Sigmoid colon (tissue), 6 donors: ENCODE measurements at regions not wholly inside any gene's neighbourhood (a gene's known extent, or its start where the extent isn't known, plus 50 kb on each side); places are given as distances from the start of the nearest gene placed in this dataset.

ENCODE experiments used
- DNase-seq: peaks from one replicate; pipeline ENCODE4 v3.0.0-alpha.2; 2019
- H3K27ac ChIP-seq, 4 donors: fragments of 200-600 bp; sonication (generic); one replicate each; pipeline ENCODE4 v1.5.1; 2016 to 2019; ENCODE audit warnings: mild to moderate bottlenecking in 1 of 4
- H3K27me3 ChIP-seq, 3 donors: fragments of 200-600 bp; sonication (generic); one replicate each; pipeline ENCODE4 v1.5.1; 2019; ENCODE audit warnings: mild to moderate bottlenecking in 1 of 3
- H3K36me3 ChIP-seq, 4 donors: fragments of 200-600 bp; sonication (generic); one replicate each; pipeline ENCODE4 v1.5.1; 2016 to 2019
- H3K4me1 ChIP-seq, 4 donors: fragments of 200-600 bp; sonication (generic); one replicate each; pipeline ENCODE4 v1.5.1; 2017 to 2019
- H3K4me3 ChIP-seq, 4 donors: fragments of 200-600 bp; sonication (generic); one replicate each; pipeline ENCODE4 v1.5.1; 2017 to 2019; ENCODE audit warnings: mild to moderate bottlenecking in 2 of 4, moderate library complexity in 1 of 4
- H3K9me3 ChIP-seq, 4 donors: fragments of 200-600 bp in 3 of 4; sonication (generic) in 3 of 4; one replicate each; pipeline versions ENCODE4 v1.5.1 to v1.6.1; 2013 to 2019
- CTCF ChIP-seq, 4 experiments: fragments of 450-650 bp in 3 of 4; fragments of 200-600 bp in 1 of 4; IDR thresholded peaks; one replicate each; pipeline ENCODE4 v1.5.1; 2016 to 2019; ENCODE audit warnings: antibody characterized with exemption in 4 of 4, mild to moderate bottlenecking in 3 of 4, moderate library complexity in 2 of 4
- EP300 ChIP-seq, 4 donors: sonication (generic); formaldehyde crosslinking; IDR thresholded peaks; one replicate each; pipeline ENCODE4 v1.6.1; 2017; ENCODE audit warnings: antibody characterized with exemption in 4 of 4
- POLR2A ChIP-seq, 2 donors: fragments of 450-650 bp; IDR thresholded peaks; one replicate each; pipeline ENCODE4 v1.6.1; 2016; ENCODE audit warnings: antibody characterized with exemption in 2 of 2, mild to moderate bottlenecking in 2 of 2, moderate library complexity in 2 of 2
- POLR2AphosphoS5 ChIP-seq, 4 donors: sonication (generic); formaldehyde crosslinking; IDR thresholded peaks; one replicate each; pipeline ENCODE4 v1.6.1; 2017; ENCODE audit warnings: antibody characterized with exemption in 4 of 4
- WGBS, 2 donors: extraction: QIAGEN DNeasy Blood & Tissue Kit; methylation state at CpG; one replicate each; pipeline ENCODE4 v1.1.7; 2013; 5-methylcytosine and 5-hydroxymethylcytosine counted together
- intact Hi-C: fragments of 100-400 bp; cut with DNase I; formaldehyde crosslinking; loops from one replicate; pipeline ENCODE4 v1.15.1; 2023
- donor health status: healthy with polysubstance abuse.
- donor health status: healthy.

- peaks cover 0 to 25% (median 22%) of the 10 kb centered on the region in 4 donors for H3K4me1 ChIP-seq
- H3K27me3 ChIP-seq = no peaks in the 10 kb centered on the region
- H3K4me3 ChIP-seq = no peak overlapping the region
- H3K27ac ChIP-seq = no peak overlapping the region
- TF ChIP-seq CTCF (IDR thresholded peaks at IDR 0.05) (no peak), EP300 (IDR thresholded peaks at IDR 0.05) (no peak), POLR2A (IDR thresholded peaks at IDR 0.05) (no peak), POLR2AphosphoS5 (IDR thresholded peaks at IDR 0.05) (no peak)
- H3K9me3 ChIP-seq = no peaks in the 10 kb centered on the region
- DNase-seq = no peak
- WGBS, 2 donors = 25 to 74% methylated on average over 2 of the region's 2 CpGs
- intact Hi-C loops = loop anchor here (10.0 kb wide), 1 partner anchor 170 kb away; no protein-coding TSS in a partner anchor
- no peaks in the 10 kb centered on the region for H3K36me3 ChIP-seq
Observed at GRCh38 chr3:94314218-94314883, 251.5 kb downstream of the NSUN3 start.

- H3K4me3 ChIP-seq = no peak overlapping the region
- intact Hi-C loops = loop anchor here (10.0 kb wide), 1 partner anchor 168 kb away; no protein-coding TSS in a partner anchor
- no peaks in the 10 kb centered on the region for H3K9me3 ChIP-seq
- WGBS, 2 donors = 77 to 91% methylated on average over 1 of the region's 1 CpG
- H3K36me3 ChIP-seq = no peaks in the 10 kb centered on the region
- TF ChIP-seq POLR2AphosphoS5 (IDR thresholded peaks at IDR 0.05) (no peak), POLR2A (IDR thresholded peaks at IDR 0.05) (no peak), CTCF (IDR thresholded peaks at IDR 0.05) (no peak)
- no peaks in the 10 kb centered on the region for H3K27me3 ChIP-seq
- no peak for DNase-seq
- H3K4me1 ChIP-seq = peaks cover 0 to 2% (median 1%) of the 10 kb centered on the region in 4 donors
- no peak overlapping the region for H3K27ac ChIP-seq
Observed at GRCh38 chr3:94317017-94317416, 254.2 kb downstream of the NSUN3 start.

- Histone ChIP-seq H3K9me3 (no peaks in the 10 kb centered on the region), H3K27me3 (no peaks in the 10 kb centered on the region), H3K36me3 (no peaks in the 10 kb centered on the region), H3K4me3 (no peak overlapping the region), H3K4me1 (no peaks in the 10 kb centered on the region), H3K27ac (no peak overlapping the region)
- intact Hi-C loops = no loop called here
- 62 to 89% methylated on average over 2 of the region's 2 CpGs for WGBS, 2 donors
- TF ChIP-seq CTCF (IDR thresholded peaks at IDR 0.05) (no peak), POLR2AphosphoS5 (IDR thresholded peaks at IDR 0.05) (no peak), POLR2A (IDR thresholded peaks at IDR 0.05) (no peak), EP300 (IDR thresholded peaks at IDR 0.05) (no peak)
- no peak for DNase-seq
Observed at GRCh38 chr3:94323596-94323995, 260.7 kb downstream of the NSUN3 start.

- Histone ChIP-seq H3K27ac (no peak overlapping the region), H3K4me3 (no peak overlapping the region), H3K27me3 (no peaks in the 10 kb centered on the region), H3K4me1 (peaks cover 0 to 19% (median 14%) of the 10 kb centered on the region in 4 donors), H3K9me3 (no peaks in the 10 kb centered on the region), H3K36me3 (no peaks in the 10 kb centered on the region)
- DNase-seq = no peak
- WGBS, 2 donors = 85 to 93% methylated on average over 1 of the region's 1 CpG
- TF ChIP-seq POLR2A (IDR thresholded peaks at IDR 0.05) = no peak
- intact Hi-C loops = no loop called here
Observed at GRCh38 chr3:94331831-94332230, 269.0 kb downstream of the NSUN3 start.

GRCh38 chr3:94336046-94336753 lies 273.3 kb downstream of the NSUN3 start:
- Histone ChIP-seq H3K4me1 (peaks cover 0 to 19% (median 14%) of the 10 kb centered on the region in 4 donors), H3K27ac (no peak overlapping the region), H3K36me3 (no peaks in the 10 kb centered on the region), H3K27me3 (no peaks in the 10 kb centered on the region), H3K9me3 (no peaks in the 10 kb centered on the region), H3K4me3 (no peak overlapping the region)
- intact Hi-C loops = no loop called here
- DNase-seq = no peak
- TF ChIP-seq CTCF (IDR thresholded peaks at IDR 0.05) (peak in 2 of 4 experiments; percentile 22 to 43), POLR2AphosphoS5 (IDR thresholded peaks at IDR 0.05) (no peak)
- 48% methylated on average over 4 of the region's 4 CpGs for whole genome bisulfite sequencing, 2 donors
